ENCODE measurements at regions not wholly inside any gene's neighbourhood (a gene's known extent, or its start where the extent isn't known, plus 50 kb on each side); places are given as distances from the start of the nearest gene placed in this dataset.

GRCh38 chr2:155281907-155282306, 583.4 kb downstream of the KCNJ3 start:
- no peaks in the 10 kb centered on the region for H3K36me3 ChIP-seq
- H3K4me3 ChIP-seq = no peak overlapping the region
- no peaks in the 10 kb centered on the region for H3K27me3 ChIP-seq
- DNase-seq = no peak
- H3K4me1 ChIP-seq = no peaks in the 10 kb centered on the region
- intact Hi-C loops (cut with DNase I; ENCODE audit: low total_unique reads) = no loop called here
- H3K27ac ChIP-seq = no peak overlapping the region
- TF ChIP-seq CTCF (IDR thresholded peaks at IDR 0.05) = no peak
- no peaks in the 10 kb centered on the region for H3K9me3 ChIP-seq

- TF ChIP-seq CTCF (IDR thresholded peaks at IDR 0.05) = no peak
- intact Hi-C loops (cut with DNase I; ENCODE audit: low total_unique reads) = no loop called here
These were observed 574.8 kb downstream of the KCNJ3 start for GRCh38 chr2:155273323-155273722.

GRCh38 chr2:155266583-155266982, 568.1 kb downstream of the KCNJ3 start:
- Histone ChIP-seq H3K27me3 (no peaks in the 10 kb centered on the region), H3K4me1 (no peaks in the 10 kb centered on the region), H3K9me3 (no peaks in the 10 kb centered on the region), H3K4me3 (no peak overlapping the region), H3K36me3 (no peaks in the 10 kb centered on the region), H3K27ac (no peak overlapping the region)
- no peak for DNase-seq
- TF ChIP-seq CTCF (IDR thresholded peaks at IDR 0.05) = no peak
- intact Hi-C loops (cut with DNase I; ENCODE audit: low total_unique reads) = no loop called here

More at GRCh38 chr2:155273323-155273722, 574.8 kb downstream of the KCNJ3 start:
- DNase-seq = no peak
- Histone ChIP-seq H3K4me3 (no peak overlapping the region), H3K9me3 (no peaks in the 10 kb centered on the region), H3K27ac (no peak overlapping the region), H3K4me1 (no peaks in the 10 kb centered on the region), H3K36me3 (no peaks in the 10 kb centered on the region), H3K27me3 (no peaks in the 10 kb centered on the region)

GRCh38 chr2:155266109-155266508, 567.6 kb downstream of the KCNJ3 start:
- no peak for TF ChIP-seq CTCF (IDR thresholded peaks at IDR 0.05)
- DNase-seq = no peak

GRCh38 chr2:155256803-155257202, 558.3 kb downstream of the KCNJ3 start:
- Histone ChIP-seq H3K4me1 (no peaks in the 10 kb centered on the region), H3K27me3 (no peaks in the 10 kb centered on the region), H3K9me3 (no peaks in the 10 kb centered on the region), H3K27ac (no peak overlapping the region), H3K4me3 (no peak overlapping the region), H3K36me3 (no peaks in the 10 kb centered on the region)
- DNase-seq = no peak
- intact Hi-C loops (cut with DNase I; ENCODE audit: low total_unique reads) = no loop called here
- no peak for TF ChIP-seq CTCF (IDR thresholded peaks at IDR 0.05)

More at GRCh38 chr2:155266109-155266508, 567.6 kb downstream of the KCNJ3 start:
- H3K27me3 ChIP-seq = no peaks in the 10 kb centered on the region
- no peaks in the 10 kb centered on the region for H3K4me1 ChIP-seq
- no peaks in the 10 kb centered on the region for H3K9me3 ChIP-seq
- H3K36me3 ChIP-seq = no peaks in the 10 kb centered on the region
- H3K4me3 ChIP-seq = no peak overlapping the region
- H3K27ac ChIP-seq = no peak overlapping the region
- intact Hi-C loops (cut with DNase I; ENCODE audit: low total_unique reads) = no loop called here

GRCh38 chr2:155250800-155251199, 552.3 kb downstream of the KCNJ3 start:
- no peaks in the 10 kb centered on the region for H3K36me3 ChIP-seq
- TF ChIP-seq CTCF (IDR thresholded peaks at IDR 0.05) = no peak
- intact Hi-C loops (cut with DNase I; ENCODE audit: low total_unique reads) = no loop called here
- no peaks in the 10 kb centered on the region for H3K9me3 ChIP-seq
- no peak overlapping the region for H3K27ac ChIP-seq
- no peak overlapping the region for H3K4me3 ChIP-seq
- DNase-seq = no peak
- H3K4me1 ChIP-seq = no peaks in the 10 kb centered on the region
- no peaks in the 10 kb centered on the region for H3K27me3 ChIP-seq
